GM21825 (cell line): ENCODE measurements at regions not wholly inside any gene's neighbourhood (a gene's known extent, or its start where the extent isn't known, plus 50 kb on each side); places are given as distances from the start of the nearest gene placed in this dataset.
A peak's percentile ranks its signal among the peaks of the same experiment; 100 is the strongest.

Experiments
- ATAC-seq: cut with Tn5 transposase; IDR thresholded peaks from one replicate; pipeline ENCODE4 v1.9.1; 2021; ENCODE audit warnings: mild to moderate bottlenecking, moderate library complexity; ENCODE audit not compliant: unreplicated experiment

DNA sequence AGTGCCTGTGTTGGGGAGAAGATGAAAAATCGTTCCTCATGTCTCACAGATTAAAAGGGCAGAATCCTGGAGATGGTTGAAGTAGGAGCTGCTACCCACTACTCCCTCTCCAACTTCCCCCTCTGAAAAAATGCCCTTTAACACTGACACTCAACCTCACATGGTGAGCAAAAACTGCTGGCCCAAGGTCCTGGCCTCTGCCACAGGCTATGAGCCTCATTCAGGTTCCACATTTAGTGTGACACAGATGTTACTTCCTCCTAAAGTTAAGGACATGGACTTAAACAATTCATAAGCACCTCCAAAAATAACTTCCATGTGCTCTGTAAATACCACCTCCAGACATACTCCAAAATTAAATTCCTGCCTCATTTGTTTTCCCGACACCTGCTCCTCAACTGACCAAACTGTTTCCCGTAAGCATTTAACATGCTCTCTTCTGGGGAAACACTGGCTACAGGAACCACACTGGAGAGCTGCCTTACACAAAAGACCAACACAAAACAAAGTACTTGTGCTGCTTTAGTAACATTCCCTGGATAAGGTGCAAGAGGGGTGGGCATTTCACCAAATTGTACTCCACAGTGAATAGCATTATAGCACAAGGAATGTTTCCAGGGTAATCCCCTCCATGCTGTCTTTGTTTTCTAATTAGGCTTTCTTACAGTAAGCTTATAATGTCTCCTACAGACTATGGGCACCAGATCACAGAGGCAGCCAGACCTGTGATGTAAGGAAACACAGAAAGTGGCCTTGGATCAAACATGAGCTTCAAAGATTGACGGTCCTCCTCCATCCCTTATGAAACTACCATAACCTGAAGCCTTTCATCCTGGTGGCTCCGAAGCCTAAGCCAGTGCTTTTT is 57.0 kb downstream of the PHLDA1 start:
- no peak for ATAC-seq

DNA sequence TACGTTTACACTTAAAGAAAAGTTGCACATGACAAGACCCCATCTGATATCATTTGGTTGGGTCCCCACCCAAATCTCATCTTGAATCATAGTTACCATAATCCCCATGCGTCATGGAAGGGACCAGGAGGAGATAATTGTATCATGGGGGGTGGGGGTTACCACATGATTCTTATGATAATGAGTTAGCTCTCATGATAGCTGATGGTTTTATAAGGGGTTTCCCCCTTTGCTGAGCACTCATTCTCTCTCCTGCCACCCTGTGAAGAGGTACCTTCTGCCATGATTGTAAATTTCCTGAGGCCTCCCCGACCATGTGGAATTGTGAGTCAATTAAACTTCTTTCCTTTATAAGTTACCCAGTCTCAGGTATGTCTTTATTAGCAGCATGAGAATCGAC is 60.3 kb downstream of the PHLDA1 start:
- ATAC-seq = no peak

DNA sequence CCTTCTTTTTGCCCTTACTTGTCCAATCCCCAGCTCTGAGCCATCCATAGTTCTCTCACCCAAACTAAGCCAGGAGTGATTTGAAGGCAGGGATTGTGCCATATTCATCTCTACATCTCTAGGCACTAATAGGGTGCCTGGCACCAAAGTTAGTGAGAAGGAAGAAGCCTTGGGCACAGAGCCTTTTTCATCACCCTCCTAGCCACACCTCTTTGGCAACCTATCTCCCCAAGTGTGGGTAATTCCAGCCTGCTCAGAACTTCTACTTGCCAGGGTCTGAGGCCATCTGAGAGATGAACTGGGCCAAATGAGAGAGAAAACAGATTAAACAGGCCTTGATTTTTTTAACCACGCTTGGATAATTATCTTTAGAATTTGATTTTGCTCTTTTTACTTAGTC is 61.3 kb downstream of the PHLDA1 start:
- ATAC-seq = no peak

DNA sequence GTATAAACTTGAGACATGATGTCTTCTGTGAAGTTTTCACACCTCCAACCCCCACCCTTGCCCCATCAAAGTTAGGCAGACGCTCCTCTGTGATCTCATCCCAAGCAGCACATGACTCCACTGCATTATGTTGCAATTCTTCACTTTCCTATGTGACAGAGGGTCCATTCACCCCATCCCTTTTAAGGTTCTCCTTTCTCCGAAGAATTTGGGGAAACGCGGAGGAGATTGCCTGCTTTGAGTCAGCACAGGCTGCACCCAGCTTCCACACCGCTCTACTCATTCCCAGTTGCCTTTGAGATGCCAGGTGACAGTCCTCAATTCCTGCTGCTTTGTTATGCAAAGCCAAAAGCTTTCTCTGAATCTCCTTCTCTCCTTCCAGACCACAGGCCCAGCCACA is 61.8 kb downstream of the PHLDA1 start:
- no peak for ATAC-seq

DNA sequence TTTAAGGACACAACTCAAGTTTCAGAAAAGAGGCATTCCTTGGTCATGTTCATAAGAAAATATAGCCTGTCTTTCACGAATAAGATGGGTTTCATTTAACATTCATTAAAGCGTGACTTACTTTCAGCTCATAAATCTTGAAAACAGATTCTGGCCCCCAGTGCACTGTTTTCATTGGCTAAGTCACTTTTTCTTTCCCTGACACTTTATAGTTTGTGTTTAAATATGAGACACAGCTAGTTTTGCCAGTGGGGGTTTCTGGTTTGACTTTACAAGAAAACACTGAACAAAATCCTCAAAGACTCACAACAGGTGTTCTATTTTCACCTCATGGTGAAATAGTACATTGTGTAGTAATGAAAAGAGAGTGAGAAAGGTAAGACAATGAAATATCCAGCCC is 65.9 kb downstream of the PHLDA1 start:
- no peak for ATAC-seq

DNA sequence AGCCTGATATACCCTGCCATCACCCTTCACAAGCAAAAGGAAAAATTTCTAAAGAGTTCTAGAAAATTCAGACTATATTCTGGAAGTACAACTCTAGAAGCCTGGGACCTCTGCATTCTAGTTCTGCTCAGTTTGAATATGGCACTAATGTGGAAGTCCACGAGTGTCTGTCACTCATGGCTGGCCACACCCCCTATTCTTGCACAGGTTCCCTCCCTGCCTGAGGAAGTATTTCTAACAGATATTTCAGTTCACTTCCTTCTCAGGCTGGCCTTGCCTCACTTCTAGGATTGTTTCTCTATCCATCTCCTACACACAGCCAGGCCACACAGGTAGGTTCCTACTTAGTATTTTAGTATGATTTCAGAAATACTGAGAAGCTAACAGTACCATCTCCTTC is 67.4 kb downstream of the PHLDA1 start:
- ATAC-seq = peak; percentile 46

DNA sequence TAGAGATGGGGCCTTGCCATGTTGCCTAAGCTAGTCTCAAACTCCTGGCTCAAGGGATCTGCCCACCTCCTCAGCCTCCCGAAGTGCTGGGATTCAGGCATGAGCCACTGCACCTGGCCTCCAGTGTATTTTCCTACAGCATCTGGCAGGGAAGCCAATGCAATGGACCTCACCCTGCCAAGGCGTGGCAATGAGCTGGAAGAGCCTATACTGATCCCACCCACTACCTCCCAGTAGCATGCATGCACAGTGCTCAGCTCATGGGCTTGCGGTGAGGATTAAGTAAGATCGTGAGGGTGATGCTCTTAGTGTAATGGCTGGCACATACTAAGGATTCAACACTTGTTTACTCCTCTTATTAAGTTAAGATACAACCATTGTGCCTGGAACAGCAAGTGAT is 69.7 kb downstream of the PHLDA1 start:
- ATAC-seq = no peak

DNA sequence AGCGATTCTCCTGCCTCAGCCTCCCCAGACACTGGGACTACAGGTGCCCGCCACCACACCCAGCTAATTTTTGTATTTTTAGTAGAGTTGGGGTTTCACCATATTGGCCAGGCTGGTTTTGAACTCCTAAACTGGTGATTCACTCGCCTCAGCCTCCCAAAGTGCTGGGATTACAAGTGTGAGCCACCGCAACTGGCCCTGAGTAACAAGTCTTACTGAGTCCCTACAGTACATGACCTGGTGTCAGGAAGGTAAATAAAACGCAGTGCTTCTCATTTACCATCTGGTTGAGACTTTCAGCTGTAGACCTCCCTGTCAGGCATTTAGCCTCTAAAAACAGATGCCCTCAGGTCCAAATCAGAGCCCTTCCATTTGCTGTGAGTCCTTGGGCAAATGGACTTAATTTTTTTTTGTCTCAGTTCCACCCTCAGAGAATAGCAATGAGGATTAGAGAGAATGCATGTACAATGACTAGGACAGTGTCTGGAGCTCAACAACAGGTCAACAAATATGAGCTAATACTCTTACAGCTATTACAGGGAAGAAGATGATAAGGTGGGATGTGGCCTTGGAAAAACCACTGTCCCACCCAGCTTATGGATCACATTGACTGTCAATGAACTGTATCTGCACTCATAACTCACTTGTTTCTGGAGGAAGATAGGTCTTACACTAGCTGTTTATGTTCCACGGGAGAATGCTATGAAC is 70.5 kb downstream of the PHLDA1 start:
- no peak for ATAC-seq

DNA sequence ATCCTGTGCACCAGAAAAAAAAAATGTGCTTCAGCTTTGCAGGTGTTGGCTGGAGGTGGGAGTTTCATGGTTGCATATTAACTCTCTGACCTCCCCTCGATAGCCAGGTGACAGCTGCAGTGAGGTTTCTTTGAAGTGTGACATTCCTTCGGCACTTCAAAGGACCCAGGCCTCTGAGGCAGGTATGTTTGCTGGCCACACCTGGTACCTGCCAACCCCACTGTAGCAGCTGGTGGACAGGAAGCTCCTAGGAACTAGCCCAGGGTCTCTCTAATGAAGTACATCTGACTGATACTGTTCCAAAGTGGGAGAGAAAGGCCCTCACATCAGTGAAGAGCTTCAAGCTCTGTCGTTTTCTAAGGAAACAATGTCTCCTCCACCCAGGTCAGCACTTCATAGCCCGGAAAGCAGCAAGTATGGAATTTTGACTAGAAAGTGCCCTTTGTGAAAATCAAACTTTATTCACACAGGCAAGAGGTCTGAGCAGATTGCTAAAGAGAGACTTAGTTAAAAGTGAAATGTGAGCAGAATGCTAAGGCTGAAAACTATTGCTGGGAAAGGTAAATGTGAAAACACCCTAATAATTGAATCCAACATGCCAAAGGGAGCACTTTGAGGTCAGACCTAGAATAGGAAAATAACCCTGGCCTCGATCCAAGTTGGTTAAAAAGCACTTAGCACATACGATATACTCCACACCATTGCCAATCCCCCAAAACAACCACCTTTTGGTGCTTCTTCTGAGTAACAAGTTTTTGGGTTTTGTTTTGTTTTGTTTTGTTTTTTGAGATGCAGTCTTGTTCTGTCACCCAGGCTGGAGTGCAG is 71.3 kb downstream of the PHLDA1 start:
- ATAC-seq = no peak

DNA sequence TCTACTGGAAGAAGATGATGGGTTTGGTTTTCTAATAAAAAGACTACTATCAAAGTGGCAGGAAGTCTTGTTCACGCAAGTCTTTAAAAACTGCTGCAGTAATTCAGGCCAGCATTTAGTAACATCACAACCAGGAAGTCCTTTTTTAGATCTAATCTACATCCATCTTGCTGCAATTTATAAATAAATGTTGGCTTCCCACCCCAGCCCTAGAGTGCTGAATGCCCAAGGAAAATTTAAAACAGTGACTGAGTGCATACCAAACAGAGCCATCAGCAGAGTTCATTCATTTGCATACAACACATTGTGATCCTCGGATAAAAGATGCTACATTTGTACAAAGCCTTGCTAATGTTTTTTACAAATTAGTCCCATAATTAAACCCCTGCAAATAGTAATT is 72.1 kb downstream of the PHLDA1 start:
- ATAC-seq = no peak

DNA sequence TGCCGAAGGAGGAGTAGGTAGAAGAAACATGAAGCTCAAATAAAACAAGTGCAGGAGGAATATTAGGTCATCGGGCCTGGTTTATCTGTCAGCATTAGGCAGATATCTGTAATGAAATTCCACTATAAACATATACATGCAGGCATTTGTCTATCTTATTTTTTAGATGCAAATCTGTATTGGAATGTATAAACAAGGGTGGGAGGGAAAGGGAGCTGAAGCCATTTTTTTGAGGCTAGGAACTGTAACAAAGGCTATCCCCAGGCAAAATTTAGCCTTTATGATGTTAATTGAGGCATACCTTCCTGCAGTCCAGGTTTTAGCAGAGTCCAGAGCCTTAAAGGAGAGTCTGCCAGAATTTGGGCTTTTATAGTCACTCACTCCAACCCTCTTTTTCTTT is 72.5 kb downstream of the PHLDA1 start:
- no peak for ATAC-seq

DNA sequence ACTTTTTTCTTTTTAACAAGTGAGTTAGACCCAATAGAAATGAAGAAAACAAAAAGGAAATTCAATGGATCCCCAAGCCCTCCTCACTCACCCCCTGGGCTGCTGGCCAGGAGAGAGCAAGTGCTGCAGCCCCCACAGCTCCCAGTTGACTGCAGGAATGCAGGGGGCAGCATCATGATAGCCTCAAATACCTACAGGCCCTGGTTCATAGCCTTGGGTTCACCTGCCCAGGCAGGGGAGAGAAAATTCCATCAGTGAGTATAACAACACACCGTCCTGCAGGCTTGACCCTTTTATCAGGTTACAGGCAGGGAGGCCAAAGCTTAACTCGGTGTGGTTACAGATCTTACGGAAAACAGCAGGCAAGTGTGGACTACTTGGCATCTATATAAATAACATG is 76.3 kb downstream of the PHLDA1 start:
- ATAC-seq = no peak

DNA sequence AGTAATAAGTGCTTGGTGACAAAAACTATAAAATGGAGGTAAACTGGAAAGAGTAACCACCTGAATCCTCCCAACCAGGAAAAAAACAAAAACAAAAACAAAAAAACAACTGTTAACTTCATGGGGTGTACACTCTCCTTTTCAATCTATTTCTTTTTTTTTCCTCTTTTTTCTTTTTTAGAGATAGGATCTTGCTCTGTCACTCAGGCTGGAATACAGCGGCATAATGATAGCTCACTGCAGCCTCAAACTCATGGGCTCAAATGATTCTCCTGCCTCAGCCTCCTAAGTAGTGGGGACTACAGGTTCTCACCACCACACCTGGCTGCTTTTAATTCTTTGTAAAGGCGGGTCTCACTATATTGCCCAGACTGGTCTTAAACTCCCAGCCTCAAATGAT is 76.8 kb downstream of the PHLDA1 start:
- ATAC-seq = no peak

DNA sequence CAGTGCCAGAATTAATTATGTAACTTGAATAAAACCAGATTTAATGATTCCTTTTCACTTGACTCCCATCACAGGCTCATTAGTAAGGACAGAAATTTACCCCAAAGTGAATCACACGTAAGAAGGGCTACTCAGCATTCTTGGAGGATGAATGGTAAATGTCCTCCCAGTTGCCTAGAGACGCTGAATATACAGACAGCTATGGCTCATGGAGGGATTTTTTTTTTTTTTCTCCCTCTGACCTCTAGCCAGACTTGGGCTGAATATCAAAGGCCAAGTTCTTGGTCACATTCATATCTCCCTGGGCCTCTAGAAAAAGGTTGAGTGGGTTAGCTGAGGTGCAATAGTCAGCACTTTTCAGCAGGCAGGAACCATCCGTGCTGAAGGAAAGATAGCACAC is 77.5 kb downstream of the PHLDA1 start:
- ATAC-seq = no peak

DNA sequence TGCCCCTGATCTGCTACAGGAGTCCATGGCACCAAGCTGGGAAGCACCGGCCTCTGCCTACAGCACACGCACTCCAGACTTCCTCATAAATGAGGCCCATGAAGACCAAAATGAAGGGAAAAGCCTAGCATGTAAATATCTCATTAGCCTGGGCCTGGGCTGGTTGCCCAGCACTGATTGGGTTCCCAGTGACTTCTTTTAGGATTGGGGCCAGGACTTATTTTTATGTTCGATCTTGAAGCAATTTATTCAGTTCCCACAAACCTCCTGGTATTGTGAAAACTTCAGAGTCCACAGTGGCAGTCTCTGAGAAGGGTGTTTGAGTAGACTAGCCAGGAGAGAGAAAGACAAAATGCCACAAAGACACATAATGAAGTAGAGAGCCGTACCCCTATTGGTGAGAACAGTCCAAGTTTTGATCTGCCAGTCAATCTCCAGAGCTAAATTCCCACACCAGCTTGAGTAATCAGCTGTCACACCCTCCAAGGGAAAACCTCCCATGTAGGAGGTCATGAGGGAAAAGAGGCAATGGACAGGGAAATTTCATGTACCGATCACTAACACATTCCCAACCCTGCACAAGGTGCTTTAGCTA is 78.2 kb downstream of the PHLDA1 start:
- ATAC-seq = no peak

DNA sequence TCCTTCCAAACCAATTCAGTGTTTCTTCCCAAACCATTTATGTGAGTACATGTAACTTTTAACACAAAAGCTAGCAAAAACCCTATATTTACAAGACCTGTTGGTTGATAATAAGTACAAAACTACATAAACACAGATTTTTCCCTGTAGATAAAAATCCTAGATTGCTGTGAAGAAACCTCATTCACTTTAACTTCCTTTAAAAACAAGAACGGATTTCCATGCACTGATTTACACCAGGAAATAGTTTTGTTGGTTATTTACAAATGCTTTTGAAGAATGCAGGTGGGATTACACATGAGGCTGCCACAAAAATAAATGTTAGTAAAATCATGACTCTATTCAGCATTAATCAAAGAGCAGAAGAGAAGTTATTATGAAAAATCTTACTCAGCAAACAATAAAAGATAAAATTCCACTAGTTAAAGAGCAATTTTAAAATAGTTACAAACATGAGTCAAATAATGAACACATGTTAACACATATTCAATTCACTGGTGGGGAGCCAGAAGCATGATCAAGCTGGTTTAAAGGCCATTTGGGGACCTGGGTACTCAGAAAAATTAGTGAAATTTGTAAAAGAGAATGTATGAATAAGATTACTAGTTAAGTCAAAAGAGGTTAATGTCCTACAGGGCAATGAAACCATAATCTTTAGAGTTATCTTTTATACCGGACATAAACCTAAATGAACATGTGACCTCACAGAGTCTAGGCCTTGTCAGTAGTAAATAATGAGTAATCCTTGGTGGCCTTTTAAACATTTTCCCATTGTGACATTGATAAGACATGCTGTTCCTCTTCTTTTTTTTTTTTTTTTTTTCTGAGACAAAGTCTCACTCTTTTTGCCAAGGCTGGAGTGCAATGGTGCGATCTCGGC is 79.9 kb downstream of the PHLDA1 start:
- ATAC-seq = no peak

DNA sequence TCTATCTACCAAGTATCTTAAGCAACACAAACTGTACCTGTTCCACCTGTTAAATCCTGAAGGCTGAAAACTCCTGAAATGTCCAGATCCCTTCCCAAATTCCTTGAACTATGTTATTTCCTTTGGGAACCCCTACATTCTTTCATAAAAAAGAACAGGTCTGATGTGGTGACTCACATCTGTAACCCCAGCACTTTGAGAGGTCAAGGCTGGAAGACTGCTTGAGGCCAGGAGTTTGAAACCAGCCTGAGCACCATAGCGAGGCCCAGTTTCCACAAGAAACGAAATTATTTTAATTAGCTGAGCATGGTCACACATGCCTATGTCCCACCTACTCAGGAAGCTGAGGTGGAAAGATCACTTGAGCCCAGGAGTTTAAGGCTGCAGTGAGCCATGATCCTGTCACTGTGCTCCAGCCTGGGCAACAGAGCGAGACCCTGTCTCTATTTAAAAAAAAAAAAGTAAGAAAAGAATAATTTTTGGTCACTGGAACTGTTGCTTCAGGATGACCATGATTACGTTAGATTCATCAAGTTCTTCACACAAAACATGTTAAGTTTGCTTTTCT is 84.3 kb downstream of the PHLDA1 start:
- ATAC-seq = no peak

DNA sequence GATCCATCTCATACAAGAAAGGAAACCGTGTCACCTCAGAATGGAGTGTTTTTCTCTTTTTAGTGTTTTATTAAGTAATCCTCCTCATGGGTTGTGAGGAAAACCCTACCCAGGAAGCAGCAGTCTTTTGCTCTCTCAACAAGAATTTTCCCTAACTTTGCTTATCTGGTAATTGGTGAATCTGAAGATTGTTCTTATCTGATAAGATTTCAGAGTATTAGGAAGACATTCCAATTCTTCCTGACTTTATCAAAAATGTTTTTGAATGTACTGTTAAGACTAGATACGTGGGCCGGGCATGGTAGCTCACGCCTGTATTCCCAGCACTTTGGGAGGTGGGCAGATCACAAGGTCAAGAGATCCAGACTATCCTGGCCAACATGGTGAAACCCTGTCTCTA is 86.0 kb downstream of the PHLDA1 start:
- ATAC-seq = no peak

DNA sequence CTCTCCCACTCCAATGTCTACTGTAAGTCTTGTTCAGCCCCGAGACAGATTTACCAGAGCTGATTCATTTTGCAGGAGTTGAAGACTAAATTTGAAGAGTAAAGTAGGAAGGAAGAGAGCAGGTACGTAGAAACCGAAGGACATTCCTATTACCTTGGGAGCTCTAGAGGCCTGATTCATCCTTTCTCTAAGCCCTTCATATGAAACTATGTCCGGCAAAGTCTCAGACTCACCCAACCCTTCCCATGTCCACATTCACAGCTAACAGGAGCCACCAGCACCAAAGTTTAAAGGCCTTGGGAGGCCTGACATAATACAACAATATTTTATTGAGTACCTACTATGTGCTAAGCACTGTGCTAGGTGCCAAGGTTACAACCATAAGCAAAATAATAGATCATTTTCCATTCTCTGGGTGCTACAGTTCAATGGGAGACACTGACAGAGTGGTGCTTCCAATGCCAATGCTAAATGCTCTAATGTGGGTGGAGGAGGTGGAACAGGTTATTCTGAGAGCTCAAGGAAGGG is 86.6 kb downstream of the PHLDA1 start:
- no peak for ATAC-seq
